ENCODE measurements at regions not wholly inside any gene's neighbourhood (a gene's known extent, or its start where the extent isn't known, plus 50 kb on each side); places are given as distances from the start of the nearest gene placed in this dataset.

- FAIRE-seq, result no peak
- no peak overlapping the region for H3K27ac ChIP-seq (ENCODE audit: extremely low read length, insufficient read depth, low read length)
- H3K4me1 ChIP-seq (ENCODE audit: insufficient read depth, low read length), result no peaks in the 10 kb centered on the region
- no peak overlapping the region for H2AFZ ChIP-seq (ENCODE audit: low read length)
- ChIA-PET POLR2A (no interaction called here), CTCF (ENCODE audit: low intra/inter-chr PET ratio, low total read pairs) (no interaction called here)
- H3K27me3 ChIP-seq (ENCODE audit: control insufficient read depth in 1 of 2, insufficient read depth in 2 of 2, low read length in 2 of 2), result peaks cover 4 to 27% of the 10 kb centered on the region in 2 experiments; a peak in 3 of 5 replicates
- intact Hi-C loops (cut with micrococcal nuclease; ENCODE audit: unreplicated experiment), result no loop called here
- no peak for DNase-seq (ENCODE audit: low spot score)
- no TSS peak for BruUV-seq (replicated peaks)
- ATAC-seq, result no peak
- in situ Hi-C loops (cut with HindIII; ENCODE audit: extremely low pct_ligation_motif_present, low pct_unique_long_range_greater_than_20kb), result no loop called here
- H3K4me2 ChIP-seq (ENCODE audit: low read depth, low read length), result no peak overlapping the region
- H4K20me1 ChIP-seq (ENCODE audit: insufficient read depth, low read length), result no peaks in the 10 kb centered on the region
- H3K9ac ChIP-seq (ENCODE audit: insufficient read depth, low read depth, low read length), result no peak overlapping the region
- H3K9me3 ChIP-seq (ENCODE audit: low read length), result no peaks in the 10 kb centered on the region
- H3K4me3 ChIP-seq (replicated peaks in 1 of 3; ENCODE audit: insufficient read depth in 1 of 3, low read depth in 2 of 3, low read length in 3 of 3), result no peak overlapping the region
- WGBS (ENCODE audit: low lambda C conversion rate), result 8% methylated on average over 11 of the region's 11 CpGs
- no peaks in the 10 kb centered on the region for H3K79me2 ChIP-seq (ENCODE audit: insufficient read depth, low read length)
- H3K36me3 ChIP-seq (replicated peaks in 1 of 2; ENCODE audit: control insufficient read depth in 1 of 2, insufficient read depth in 2 of 2, low read length in 2 of 2), result no peaks in the 10 kb centered on the region
- TF ChIP-seq MED13 (CRISPR knock-in tag; IDR thresholded peaks at IDR 0.05), result no peak
- TF ChIP-seq ARNT (IDR thresholded peaks at IDR 0.05), result no peak
- TF ChIP-seq SMAD1 (CRISPR knock-in tag; IDR thresholded peaks at IDR 0.05; ENCODE audit: borderline replicate concordance, low read depth), result no peak
- TF ChIP-seq ZSCAN9 (CRISPR knock-in tag; IDR thresholded peaks at IDR 0.05; ENCODE audit: borderline replicate concordance), result no peak
- TF ChIP-seq, protein P1, sequence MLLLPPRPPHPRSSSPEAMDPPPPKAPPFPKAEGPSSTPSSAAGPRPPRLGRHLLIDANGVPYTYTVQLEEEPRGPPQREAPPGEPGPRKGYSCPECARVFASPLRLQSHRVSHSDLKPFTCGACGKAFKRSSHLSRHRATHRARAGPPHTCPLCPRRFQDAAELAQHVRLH (CRISPR knock-in tag; IDR thresholded peaks at IDR 0.05; ENCODE audit: borderline replicate concordance, low read depth), result no peak
- TF ChIP-seq MAX (IDR thresholded peaks at IDR 0.05), result no peak
- TF ChIP-seq, protein P2, sequence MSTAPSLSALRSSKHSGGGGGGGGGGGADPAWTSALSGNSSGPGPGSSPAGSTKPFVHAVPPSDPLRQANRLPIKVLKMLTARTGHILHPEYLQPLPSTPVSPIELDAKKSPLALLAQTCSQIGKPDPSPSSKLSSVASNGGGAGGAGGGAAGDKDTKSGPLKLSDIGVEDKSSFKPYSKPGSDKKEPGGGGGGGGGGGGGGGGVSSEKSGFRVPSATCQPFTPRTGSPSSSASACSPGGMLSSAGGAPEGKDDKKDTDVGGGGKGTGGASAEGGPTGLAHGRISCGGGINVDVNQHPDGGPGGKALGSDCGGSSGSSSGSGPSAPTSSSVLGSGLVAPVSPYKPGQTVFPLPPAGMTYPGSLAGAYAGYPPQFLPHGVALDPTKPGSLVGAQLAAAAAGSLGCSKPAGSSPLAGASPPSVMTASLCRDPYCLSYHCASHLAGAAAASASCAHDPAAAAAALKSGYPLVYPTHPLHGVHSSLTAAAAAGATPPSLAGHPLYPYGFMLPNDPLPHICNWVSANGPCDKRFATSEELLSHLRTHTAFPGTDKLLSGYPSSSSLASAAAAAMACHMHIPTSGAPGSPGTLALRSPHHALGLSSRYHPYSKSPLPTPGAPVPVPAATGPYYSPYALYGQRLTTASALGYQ (CRISPR knock-in tag; IDR thresholded peaks at IDR 0.05), result no peak
- no peak for TF ChIP-seq ZKSCAN1 (IDR thresholded peaks at IDR 0.05; ENCODE audit: low read length)
- no peak for TF ChIP-seq ZNF124 (CRISPR knock-in tag; IDR thresholded peaks at IDR 0.05)
- TF ChIP-seq STAT5B (CRISPR knock-in tag; IDR thresholded peaks at IDR 0.05), result no peak
- TF ChIP-seq CEBPZ (IDR thresholded peaks at IDR 0.05; ENCODE audit: low read length), result no peak
- TF ChIP-seq, protein P3, sequence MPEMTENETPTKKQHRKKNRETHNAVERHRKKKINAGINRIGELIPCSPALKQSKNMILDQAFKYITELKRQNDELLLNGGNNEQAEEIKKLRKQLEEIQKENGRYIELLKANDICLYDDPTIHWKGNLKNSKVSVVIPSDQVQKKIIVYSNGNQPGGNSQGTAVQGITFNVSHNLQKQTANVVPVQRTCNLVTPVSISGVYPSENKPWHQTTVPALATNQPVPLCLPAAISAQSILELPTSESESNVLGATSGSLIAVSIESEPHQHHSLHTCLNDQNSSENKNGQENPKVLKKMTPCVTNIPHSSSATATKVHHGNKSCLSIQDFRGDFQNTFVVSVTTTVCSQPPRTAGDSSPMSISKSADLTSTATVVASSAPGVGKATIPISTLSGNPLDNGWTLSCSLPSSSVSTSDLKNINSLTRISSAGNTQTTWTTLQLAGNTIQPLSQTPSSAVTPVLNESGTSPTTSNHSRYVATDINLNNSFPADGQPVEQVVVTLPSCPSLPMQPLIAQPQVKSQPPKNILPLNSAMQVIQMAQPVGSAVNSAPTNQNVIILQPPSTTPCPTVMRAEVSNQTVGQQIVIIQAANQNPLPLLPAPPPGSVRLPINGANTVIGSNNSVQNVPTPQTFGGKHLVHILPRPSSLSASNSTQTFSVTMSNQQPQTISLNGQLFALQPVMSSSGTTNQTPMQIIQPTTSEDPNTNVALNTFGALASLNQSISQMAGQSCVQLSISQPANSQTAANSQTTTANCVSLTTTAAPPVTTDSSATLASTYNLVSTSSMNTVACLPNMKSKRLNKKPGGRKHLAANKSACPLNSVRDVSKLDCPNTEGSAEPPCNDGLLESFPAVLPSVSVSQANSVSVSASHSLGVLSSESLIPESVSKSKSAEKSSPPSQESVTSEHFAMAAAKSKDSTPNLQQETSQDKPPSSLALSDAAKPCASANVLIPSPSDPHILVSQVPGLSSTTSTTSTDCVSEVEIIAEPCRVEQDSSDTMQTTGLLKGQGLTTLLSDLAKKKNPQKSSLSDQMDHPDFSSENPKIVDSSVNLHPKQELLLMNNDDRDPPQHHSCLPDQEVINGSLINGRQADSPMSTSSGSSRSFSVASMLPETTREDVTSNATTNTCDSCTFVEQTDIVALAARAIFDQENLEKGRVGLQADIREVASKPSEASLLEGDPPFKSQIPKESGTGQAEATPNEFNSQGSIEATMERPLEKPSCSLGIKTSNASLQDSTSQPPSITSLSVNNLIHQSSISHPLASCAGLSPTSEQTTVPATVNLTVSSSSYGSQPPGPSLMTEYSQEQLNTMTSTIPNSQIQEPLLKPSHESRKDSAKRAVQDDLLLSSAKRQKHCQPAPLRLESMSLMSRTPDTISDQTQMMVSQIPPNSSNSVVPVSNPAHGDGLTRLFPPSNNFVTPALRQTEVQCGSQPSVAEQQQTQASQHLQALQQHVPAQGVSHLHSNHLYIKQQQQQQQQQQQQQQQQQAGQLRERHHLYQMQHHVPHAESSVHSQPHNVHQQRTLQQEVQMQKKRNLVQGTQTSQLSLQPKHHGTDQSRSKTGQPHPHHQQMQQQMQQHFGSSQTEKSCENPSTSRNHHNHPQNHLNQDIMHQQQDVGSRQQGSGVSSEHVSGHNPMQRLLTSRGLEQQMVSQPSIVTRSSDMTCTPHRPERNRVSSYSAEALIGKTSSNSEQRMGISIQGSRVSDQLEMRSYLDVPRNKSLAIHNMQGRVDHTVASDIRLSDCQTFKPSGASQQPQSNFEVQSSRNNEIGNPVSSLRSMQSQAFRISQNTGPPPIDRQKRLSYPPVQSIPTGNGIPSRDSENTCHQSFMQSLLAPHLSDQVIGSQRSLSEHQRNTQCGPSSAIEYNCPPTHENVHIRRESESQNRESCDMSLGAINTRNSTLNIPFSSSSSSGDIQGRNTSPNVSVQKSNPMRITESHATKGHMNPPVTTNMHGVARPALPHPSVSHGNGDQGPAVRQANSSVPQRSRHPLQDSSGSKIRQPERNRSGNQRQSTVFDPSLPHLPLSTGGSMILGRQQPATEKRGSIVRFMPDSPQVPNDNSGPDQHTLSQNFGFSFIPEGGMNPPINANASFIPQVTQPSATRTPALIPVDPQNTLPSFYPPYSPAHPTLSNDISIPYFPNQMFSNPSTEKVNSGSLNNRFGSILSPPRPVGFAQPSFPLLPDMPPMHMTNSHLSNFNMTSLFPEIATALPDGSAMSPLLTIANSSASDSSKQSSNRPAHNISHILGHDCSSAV (CRISPR knock-in tag; IDR thresholded peaks at IDR 0.05; ENCODE audit: borderline replicate concordance), result no peak
- TF ChIP-seq GPN1 (CRISPR knock-in tag; IDR thresholded peaks at IDR 0.05; ENCODE audit: borderline replicate concordance), result no peak
Observed at GRCh38 chr10:128576336-128576735, 450.1 kb upstream of the MKI67 start.

All from HepG2 (cell line).